Brain microvascular endothelial cell (primary cell): ENCODE measurements at regions not wholly inside any gene's neighbourhood (a gene's known extent, or its start where the extent isn't known, plus 50 kb on each side); places are given as distances from the start of the nearest gene placed in this dataset.

Source experiments
- DNase-seq: peaks from one replicate; pipeline ENCODE4 v3.0.0-alpha.2; 2020
- H3K27ac ChIP-seq: fragments of 250-450 bp; sonication (Bioruptor Pico); 2 replicates; pipeline ENCODE4 v1.5.1; 2020; ENCODE audit warnings: mild to moderate bottlenecking, moderate library complexity
- H3K27me3 ChIP-seq: fragments of 250-450 bp; sonication (Bioruptor Pico); replicated peaks from 2 replicates; pipeline ENCODE4 v1.5.1; 2020; ENCODE audit warnings: mild to moderate bottlenecking
- H3K36me3 ChIP-seq: fragments of 250-450 bp; sonication (Bioruptor Pico); replicated peaks from 2 replicates; pipeline ENCODE4 v1.5.1; 2020; ENCODE audit warnings: mild to moderate bottlenecking
- H3K4me3 ChIP-seq: 2 replicates; pipeline ENCODE4 v1.5.1; 2011; ENCODE audit warnings: low read depth, mild to moderate bottlenecking, control low read depth, low read length, moderate library complexity
- in situ Hi-C: cut with HindIII; loops from 2 replicates; pipeline ENCODE4 v1.10.0; 2017; ENCODE audit warnings: low sequenced_read_pairs, low pct_ligation_motif_present
- TF ChIP-seq, protein P1 (sequence below): IDR thresholded peaks from 2 replicates; pipeline ENCODE4 v1.5.1; 2011; ENCODE audit warnings: low read depth, mild to moderate bottlenecking, moderate library complexity, low read length, control low read depth, inconsistent platforms; ENCODE audit errors: missing control alignments

GRCh38 chr4:8790749-8791148 is 80.9 kb downstream of the HMX1 start:
- no peak for DNase-seq
- H3K4me3 ChIP-seq, result no peak overlapping the region
- H3K27ac ChIP-seq, result no peak overlapping the region
- TF ChIP-seq, protein P1, sequence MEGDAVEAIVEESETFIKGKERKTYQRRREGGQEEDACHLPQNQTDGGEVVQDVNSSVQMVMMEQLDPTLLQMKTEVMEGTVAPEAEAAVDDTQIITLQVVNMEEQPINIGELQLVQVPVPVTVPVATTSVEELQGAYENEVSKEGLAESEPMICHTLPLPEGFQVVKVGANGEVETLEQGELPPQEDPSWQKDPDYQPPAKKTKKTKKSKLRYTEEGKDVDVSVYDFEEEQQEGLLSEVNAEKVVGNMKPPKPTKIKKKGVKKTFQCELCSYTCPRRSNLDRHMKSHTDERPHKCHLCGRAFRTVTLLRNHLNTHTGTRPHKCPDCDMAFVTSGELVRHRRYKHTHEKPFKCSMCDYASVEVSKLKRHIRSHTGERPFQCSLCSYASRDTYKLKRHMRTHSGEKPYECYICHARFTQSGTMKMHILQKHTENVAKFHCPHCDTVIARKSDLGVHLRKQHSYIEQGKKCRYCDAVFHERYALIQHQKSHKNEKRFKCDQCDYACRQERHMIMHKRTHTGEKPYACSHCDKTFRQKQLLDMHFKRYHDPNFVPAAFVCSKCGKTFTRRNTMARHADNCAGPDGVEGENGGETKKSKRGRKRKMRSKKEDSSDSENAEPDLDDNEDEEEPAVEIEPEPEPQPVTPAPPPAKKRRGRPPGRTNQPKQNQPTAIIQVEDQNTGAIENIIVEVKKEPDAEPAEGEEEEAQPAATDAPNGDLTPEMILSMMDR, result no peak
- no peaks in the 10 kb centered on the region for H3K27me3 ChIP-seq
- in situ Hi-C loops, result no loop called here
- no peaks in the 10 kb centered on the region for H3K36me3 ChIP-seq

DNA sequence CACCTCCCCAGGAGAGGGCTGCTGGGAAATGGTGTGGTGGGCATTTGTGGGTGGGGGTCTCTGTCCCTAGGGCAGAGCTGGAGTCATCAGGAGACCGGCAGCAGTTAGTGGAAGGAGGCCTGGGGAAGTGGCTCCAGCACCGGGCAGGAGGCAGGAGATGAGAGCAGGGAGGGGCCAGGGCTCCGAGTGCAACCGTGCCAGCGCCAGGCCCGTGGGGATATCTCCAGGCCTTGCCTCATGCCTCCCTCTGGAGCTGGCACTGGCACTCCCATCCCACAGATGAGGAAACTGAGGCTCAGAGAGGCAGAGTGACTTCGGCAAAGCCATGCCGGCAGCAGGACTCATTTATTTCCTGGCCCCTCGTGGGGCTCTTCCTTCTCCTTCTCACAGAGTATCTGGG is 83.5 kb downstream of the HMX1 start:
- Histone ChIP-seq H3K4me3 (no peak overlapping the region), H3K36me3 (no peaks in the 10 kb centered on the region), H3K27me3 (no peaks in the 10 kb centered on the region), H3K27ac (no peak overlapping the region)
- TF ChIP-seq, protein P1, result no peak
- in situ Hi-C loops, result no loop called here
- DNase-seq, result no peak

DNA sequence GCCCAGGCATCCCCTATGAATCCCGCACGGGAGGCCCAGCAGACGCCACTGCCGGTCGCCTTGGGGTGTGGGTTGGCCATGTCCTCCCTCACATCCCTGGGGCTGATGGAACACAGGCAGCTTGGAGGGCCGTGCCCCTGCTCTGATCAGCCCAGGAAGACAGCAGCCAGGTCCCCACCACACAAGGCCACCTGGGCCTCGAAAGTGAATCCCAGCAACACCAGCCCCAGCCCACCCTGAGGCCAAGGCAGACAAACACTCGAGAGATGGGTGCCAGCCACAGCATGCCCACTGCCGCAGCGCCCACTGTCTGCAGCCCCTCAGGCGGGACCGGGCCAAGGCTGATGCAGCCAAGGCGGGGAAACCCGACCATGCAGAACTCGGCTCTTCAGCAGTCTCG is 85.5 kb downstream of the HMX1 start:
- H3K27ac ChIP-seq, result no peak overlapping the region
- H3K27me3 ChIP-seq, result no peaks in the 10 kb centered on the region
- DNase-seq, result no peak
- no peaks in the 10 kb centered on the region for H3K36me3 ChIP-seq
- TF ChIP-seq, protein P1, result no peak
- H3K4me3 ChIP-seq, result no peak overlapping the region
- in situ Hi-C loops, result no loop called here

- TF ChIP-seq, protein P1, result no peak
- Histone ChIP-seq H3K27ac (no peak overlapping the region), H3K27me3 (no peaks in the 10 kb centered on the region), H3K4me3 (no peak overlapping the region), H3K36me3 (no peaks in the 10 kb centered on the region)
- no peak for DNase-seq
- in situ Hi-C loops, result no loop called here
These were observed 85.9 kb downstream of the HMX1 start for GRCh38 chr4:8785656-8786142.

- no peak overlapping the region for H3K27ac ChIP-seq
- TF ChIP-seq, protein P1, result no peak
- in situ Hi-C loops, result no loop called here
- no peaks in the 10 kb centered on the region for H3K36me3 ChIP-seq
- DNase-seq, result no peak
- H3K27me3 ChIP-seq, result no peaks in the 10 kb centered on the region
- H3K4me3 ChIP-seq, result no peak overlapping the region
These were observed 87.9 kb downstream of the HMX1 start for GRCh38 chr4:8783736-8784135.

DNA sequence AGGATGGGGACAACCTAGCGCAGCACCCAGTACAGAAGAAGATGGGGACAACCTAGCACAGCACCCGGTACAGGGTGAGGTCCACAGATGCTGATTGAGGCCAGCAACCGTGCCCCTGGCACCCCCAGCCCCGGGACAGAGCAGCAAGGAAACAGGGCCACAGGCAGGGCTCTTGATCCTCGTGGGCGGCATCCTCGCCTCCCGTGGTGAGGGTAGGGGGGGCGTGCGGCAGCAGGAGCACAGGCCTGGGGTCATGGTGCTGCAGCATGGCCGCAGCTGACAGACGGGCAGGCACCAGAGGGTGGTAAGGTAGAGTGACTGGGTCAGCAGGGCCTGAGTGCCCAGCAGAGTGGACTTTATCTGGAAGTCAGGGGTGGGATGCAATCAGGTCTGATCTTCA is 89.5 kb downstream of the HMX1 start:
- no peak overlapping the region for H3K27ac ChIP-seq
- no peak overlapping the region for H3K4me3 ChIP-seq
- in situ Hi-C loops, result no loop called here
- no peaks in the 10 kb centered on the region for H3K27me3 ChIP-seq
- DNase-seq, result no peak
- no peaks in the 10 kb centered on the region for H3K36me3 ChIP-seq
- TF ChIP-seq, protein P1, result no peak
